ENCODE measurements at regions not wholly inside any gene's neighbourhood (a gene's known extent, or its start where the extent isn't known, plus 50 kb on each side); places are given as distances from the start of the nearest gene placed in this dataset.

GRCh38 chr5:86885011-86885410 lies 267.3 kb downstream of the COX7C start:
- no peaks in the 10 kb centered on the region for H3K9me3 ChIP-seq
- TF ChIP-seq CTCF (IDR thresholded peaks at IDR 0.05), result no peak
- no peak for ATAC-seq

DNA sequence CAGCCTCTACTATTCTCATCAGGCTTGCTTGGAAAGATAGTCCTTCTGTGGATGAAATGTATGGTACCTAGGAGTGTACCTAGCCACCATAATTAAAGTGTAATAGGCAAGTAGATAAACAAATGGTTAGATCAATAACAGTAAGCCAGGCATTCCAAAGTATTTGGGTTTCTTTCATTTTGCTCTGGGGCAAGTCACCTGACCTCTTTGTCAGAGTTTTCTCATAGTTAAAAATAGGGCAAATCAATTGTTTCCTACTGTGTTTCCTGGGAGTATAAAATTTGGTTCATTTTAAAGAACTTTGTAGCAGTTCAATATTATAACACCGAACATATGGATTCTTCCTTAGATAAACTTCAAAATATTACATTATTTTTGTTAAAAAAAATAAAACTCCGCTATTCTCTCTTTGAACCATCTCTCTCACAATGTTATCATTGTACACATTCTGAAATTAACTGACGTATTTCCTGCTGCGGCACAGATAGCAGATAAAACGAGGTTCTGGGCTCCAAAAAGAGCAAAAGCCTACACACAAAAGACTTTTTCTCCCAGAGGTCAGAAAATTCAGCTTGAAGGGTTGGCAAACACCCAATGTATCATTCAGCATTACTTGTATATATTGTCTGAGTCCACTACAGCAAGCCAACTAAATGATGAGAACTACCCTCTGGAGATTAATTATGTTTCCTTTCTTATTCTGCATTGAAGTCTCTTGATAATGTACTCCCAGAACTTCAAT lies 267.9 kb downstream of the COX7C start:
- Histone ChIP-seq H3K27me3 (no peaks in the 10 kb centered on the region), H3K4me3 (no peak overlapping the region), H3K9me3 (no peaks in the 10 kb centered on the region), H3K27ac (no peak overlapping the region), H3K36me3 (no peaks in the 10 kb centered on the region), H3K4me1 (peaks cover 0 to 15% (median 0%) of the 10 kb centered on the region in 9 donors)
- intact Hi-C loops (cut with DNase I), result loop anchor here in 3 of 10 donors (10.0 kb wide), 2 partner anchors 79 to 129 kb away; no protein-coding TSS in a partner anchor
- ATAC-seq, result peak in 1 of 8 donors; percentile 14
- TF ChIP-seq CTCF (IDR thresholded peaks at IDR 0.05), result no peak
- peak in 1 of 2 donors; percentile 7 for DNase-seq
- 27 to 31% methylated on average over 5 of the region's 5 CpGs for WGBS, 2 donors

More at GRCh38 chr5:86885011-86885410, 267.3 kb downstream of the COX7C start:
- WGBS, 2 donors, result 86 to 92% methylated on average over 2 of the region's 2 CpGs
- H3K27ac ChIP-seq, result no peak overlapping the region
- H3K4me1 ChIP-seq, result peaks cover 0 to 15% (median 0%) of the 10 kb centered on the region in 9 donors
- H3K27me3 ChIP-seq, result no peaks in the 10 kb centered on the region
- intact Hi-C loops (cut with DNase I), result loop anchor here in 3 of 10 donors (10.0 kb wide), 2 partner anchors 80 to 130 kb away; no protein-coding TSS in a partner anchor
- no peak for DNase-seq
- no peaks in the 10 kb centered on the region for H3K36me3 ChIP-seq
- no peak overlapping the region for H3K4me3 ChIP-seq

- no peaks in the 10 kb centered on the region for H3K9me3 ChIP-seq
- no peaks in the 10 kb centered on the region for H3K27me3 ChIP-seq
- WGBS, 2 donors, result 83 to 86% methylated on average over 1 of the region's 1 CpG
- intact Hi-C loops (cut with DNase I), result no loop called here
- ATAC-seq, result no peak
- H3K4me1 ChIP-seq, result peaks cover 0 to 6% (median 0%) of the 10 kb centered on the region in 9 donors
- no peaks in the 10 kb centered on the region for H3K36me3 ChIP-seq
- no peak for DNase-seq
- TF ChIP-seq CTCF (IDR thresholded peaks at IDR 0.05), result no peak
- no peak overlapping the region for H3K4me3 ChIP-seq
- H3K27ac ChIP-seq, result no peak overlapping the region
Observed at GRCh38 chr5:86890375-86890774, 272.6 kb downstream of the COX7C start.

DNA sequence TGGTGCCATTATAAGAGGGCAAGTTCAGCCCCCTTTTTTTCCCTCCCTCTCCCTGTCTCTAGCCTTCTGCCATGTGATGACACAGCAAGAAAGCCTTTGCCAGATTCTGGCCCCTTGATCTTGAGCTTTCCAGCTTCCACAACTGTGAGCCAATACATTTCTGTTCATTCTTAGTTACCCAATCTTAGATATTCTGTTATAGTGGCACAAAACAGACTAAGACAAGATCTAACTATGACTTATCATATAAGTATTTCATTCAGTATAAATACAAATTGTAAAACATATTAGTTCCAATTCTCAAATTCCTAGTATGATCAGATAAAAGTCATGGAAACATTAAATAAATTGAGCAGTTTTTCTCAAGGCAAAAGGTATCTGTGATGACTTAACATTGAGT lies 276.3 kb downstream of the COX7C start:
- TF ChIP-seq CTCF (IDR thresholded peaks at IDR 0.05), result no peak
- Histone ChIP-seq H3K4me1 (no peaks in the 10 kb centered on the region), H3K27ac (no peak overlapping the region), H3K4me3 (no peak overlapping the region), H3K36me3 (no peaks in the 10 kb centered on the region), H3K9me3 (no peaks in the 10 kb centered on the region), H3K27me3 (no peaks in the 10 kb centered on the region)
- DNase-seq (no peak), ATAC-seq (no peak)
- intact Hi-C loops (cut with DNase I), result no loop called here

Data from heart right ventricle (tissue), 16 donors.